ENCODE measurements at regions not wholly inside any gene's neighbourhood (a gene's known extent, or its start where the extent isn't known, plus 50 kb on each side); places are given as distances from the start of the nearest gene placed in this dataset.

DNA sequence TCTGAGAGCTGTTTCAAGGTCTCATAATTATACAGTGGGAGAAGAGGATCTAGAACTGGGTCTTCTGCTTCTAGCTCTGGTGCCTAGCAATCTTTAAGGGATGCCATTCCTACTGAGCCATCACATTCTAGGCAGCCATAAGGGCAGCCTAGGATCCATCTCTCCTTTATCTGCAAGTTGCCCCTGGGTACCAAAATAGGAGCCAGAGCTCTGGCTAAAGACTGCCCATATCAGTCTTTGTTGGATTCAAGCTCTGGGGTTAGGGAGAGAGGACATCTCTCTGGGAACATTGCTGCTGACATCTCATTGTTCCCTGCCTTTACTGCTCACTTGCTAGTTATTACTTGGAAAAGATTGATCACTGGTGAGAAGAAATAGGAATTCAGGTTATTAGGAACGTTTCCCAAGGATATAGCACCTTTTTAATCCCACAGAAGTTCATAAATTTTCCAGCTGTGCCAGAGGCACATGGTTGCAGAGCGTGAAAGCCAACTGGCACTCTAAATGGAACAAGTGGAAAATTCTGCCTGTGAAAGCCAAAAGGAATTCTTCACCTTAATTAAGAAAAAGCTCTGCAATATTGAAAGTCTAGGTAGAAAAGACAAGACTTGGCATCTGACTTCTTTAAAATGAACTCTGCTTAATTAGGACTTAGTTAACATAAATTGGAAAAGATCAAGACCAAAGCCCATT, 102.2 kb downstream of the CDC42EP3 start:
- no peak for TF ChIP-seq POLR2AphosphoS5 (IDR thresholded peaks at IDR 0.05; ENCODE audit: low read depth, low read length)
- TF ChIP-seq POLR2A (IDR thresholded peaks at IDR 0.05; ENCODE audit: low read depth, low read length) = no peak
- TF ChIP-seq TAF1 (IDR thresholded peaks at IDR 0.05; ENCODE audit: borderline replicate concordance, low read depth, low read length) = no peak
